ENCODE measurements at regions not wholly inside any gene's neighbourhood (a gene's known extent, or its start where the extent isn't known, plus 50 kb on each side); places are given as distances from the start of the nearest gene placed in this dataset.

DNA sequence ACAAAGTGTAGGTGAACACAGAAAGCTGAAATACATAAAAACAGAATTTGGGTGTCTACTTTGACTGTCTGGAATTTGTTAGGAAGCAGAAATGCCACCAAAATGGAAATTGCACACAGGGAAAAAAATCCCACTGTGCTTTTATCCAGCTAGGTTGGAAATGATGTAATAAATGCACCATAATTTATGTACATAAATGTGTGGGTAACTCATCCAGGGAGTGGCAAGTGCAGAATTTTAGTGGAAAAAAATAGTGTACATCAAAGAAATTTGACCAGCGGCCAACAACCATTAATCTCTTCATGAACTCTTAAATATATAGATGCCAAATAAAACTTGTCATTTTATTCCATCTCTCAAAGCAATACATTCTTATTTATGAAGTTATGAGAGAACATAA is 105.6 kb downstream of the LLPH start:
- no peak for TF ChIP-seq CTCF (IDR thresholded peaks at IDR 0.05; ENCODE audit: low read depth, low read length, missing control alignments)
- DNase-seq (ENCODE audit: extremely low read depth, low read depth), result no peak
- H3K4me3 ChIP-seq (replicated peaks; ENCODE audit: low read depth, low read length), result no peak overlapping the region

DNA sequence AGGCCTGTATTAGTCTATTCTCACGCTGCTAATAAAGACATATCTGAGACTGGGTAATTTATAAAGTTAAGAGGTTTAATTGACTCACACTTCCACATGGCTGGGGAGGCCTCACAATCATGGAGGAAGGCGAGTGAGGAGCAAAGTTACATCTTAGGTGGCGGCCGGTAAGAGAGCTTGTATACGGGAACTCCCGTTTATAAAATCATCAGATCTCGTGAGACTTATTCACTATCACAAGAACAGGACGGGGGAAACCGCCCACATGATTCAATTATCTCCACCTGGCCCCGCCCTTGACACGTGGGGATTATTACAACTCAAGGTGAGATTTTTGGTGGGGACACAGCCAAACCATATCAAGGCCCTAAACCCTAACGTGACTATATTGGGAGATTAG is 110.1 kb downstream of the LLPH start:
- H3K4me3 ChIP-seq (replicated peaks; ENCODE audit: low read depth, low read length), result no peak overlapping the region
- TF ChIP-seq CTCF (IDR thresholded peaks at IDR 0.05; ENCODE audit: low read depth, low read length, missing control alignments), result no peak
- no peak for DNase-seq (ENCODE audit: extremely low read depth, low read depth)

- H3K4me3 ChIP-seq (replicated peaks; ENCODE audit: low read depth, low read length), result no peak overlapping the region
- DNase-seq (ENCODE audit: extremely low read depth, low read depth), result no peak
- no peak for TF ChIP-seq CTCF (IDR thresholded peaks at IDR 0.05; ENCODE audit: low read depth, low read length, missing control alignments)
Measured at GRCh38 chr12:66017736-66018135, 112.8 kb downstream of the LLPH start.

Measured in HFF-Myc (cell line).